Neural cell (in vitro differentiated cells): ENCODE measurements at regions not wholly inside any gene's neighbourhood (a gene's known extent, or its start where the extent isn't known, plus 50 kb on each side); places are given as distances from the start of the nearest gene placed in this dataset.

Experiments used
- H2AFZ ChIP-seq: fragments of 200-600, 300-800 bp; sonication (generic), shearing (Covaris generic); 2 replicates; pipeline ENCODE4 v1.6.0; 2014; ENCODE audit warnings: low read depth, mild to moderate bottlenecking, antibody characterized with exemption, low read length, moderate library complexity
- H3F3A ChIP-seq: fragments of 200-600 bp; shearing (Covaris generic); 2 replicates; pipeline ENCODE4 v1.6.1; 2016; ENCODE audit warnings: mild to moderate bottlenecking, moderate library complexity, mixed read lengths, antibody characterized with exemption, low read length; ENCODE audit not compliant: insufficient read depth, poor library complexity, severe bottlenecking
- H3K27ac ChIP-seq: fragments of 200-600, 300-800 bp; sonication (generic), shearing (Covaris generic); 2 replicates; pipeline ENCODE4 v1.5.1; 2014; ENCODE audit warnings: mild to moderate bottlenecking, low read length, moderate library complexity
- H3K27me3 ChIP-seq: fragments of 300-800, 200-600 bp; sonication (generic), shearing (Covaris generic); 2 replicates; pipeline ENCODE4 v1.6.0; 2014; ENCODE audit warnings: mild to moderate bottlenecking, low read depth, low read length, moderate library complexity; ENCODE audit not compliant: insufficient read depth
- H3K36me3 ChIP-seq: fragments of 300-800, 200-600 bp; sonication (generic), shearing (Covaris generic); 2 replicates; pipeline ENCODE4 v1.5.1; 2014; ENCODE audit warnings: mild to moderate bottlenecking, antibody characterized with exemption, low read length, moderate library complexity; ENCODE audit not compliant: insufficient read depth
- H3K4me2 ChIP-seq: fragments of 300-800, 200-600 bp; sonication (generic), shearing (Covaris generic); 2 replicates; pipeline ENCODE4 v1.6.0; 2014; ENCODE audit warnings: mild to moderate bottlenecking, low read length
- H3K4me3 ChIP-seq: fragments of 300-800, 200-600 bp; sonication (generic), shearing (Covaris generic); 2 replicates; pipeline ENCODE4 v1.5.1; 2014; ENCODE audit warnings: mild to moderate bottlenecking, low read length, moderate library complexity
- H3K79me2 ChIP-seq: fragments of 200-600 bp; shearing (Covaris generic); replicated peaks from 2 replicates; pipeline ENCODE4 v1.6.0; 2014; ENCODE audit warnings: mild to moderate bottlenecking, low read length, moderate library complexity; ENCODE audit not compliant: insufficient read depth
- H3K9ac ChIP-seq: fragments of 300-800, 200-600 bp; sonication (generic), shearing (Covaris generic); 2 replicates; pipeline ENCODE4 v1.6.1; 2016; ENCODE audit warnings: mild to moderate bottlenecking, low read length, mixed read lengths
- H3K9me2 ChIP-seq: fragments of 200-600 bp; shearing (Covaris generic); 2 replicates; pipeline ENCODE4 v1.6.1; 2016; ENCODE audit warnings: mild to moderate bottlenecking, low read length, mixed read lengths; ENCODE audit not compliant: insufficient read depth
- H3K9me3 ChIP-seq: fragments of 200-600, 300-800 bp; sonication (generic), shearing (Covaris generic); 2 replicates; pipeline ENCODE4 v1.6.1; 2016; ENCODE audit warnings: mild to moderate bottlenecking, mixed run types, low read length, moderate library complexity, mixed read lengths
- H4K20me1 ChIP-seq: fragments of 200-600 bp; shearing (Covaris generic); 2 replicates; pipeline ENCODE4 v1.6.1; 2016; ENCODE audit warnings: mild to moderate bottlenecking, mixed run types; ENCODE audit not compliant: insufficient read depth
- CTCF ChIP-seq: fragments of 450-650 bp; IDR thresholded peaks from 2 replicates; pipeline ENCODE4 v1.5.1; 2014; ENCODE audit warnings: antibody characterized with exemption, mild to moderate bottlenecking, moderate library complexity; ENCODE audit not compliant: poor library complexity, severe bottlenecking
- EP300 ChIP-seq: fragments of 450-650 bp; conservative IDR thresholded peaks from 2 replicates; pipeline ENCODE4 v1.6.1; 2014; ENCODE audit warnings: antibody characterized with exemption, mild to moderate bottlenecking, moderate library complexity; ENCODE audit not compliant: poor library complexity, severe bottlenecking
- EZH2 ChIP-seq: fragments of 200-600, 300-800 bp; shearing (Covaris generic), sonication (generic); IDR thresholded peaks from 2 replicates; pipeline ENCODE4 v1.6.1; 2014; ENCODE audit warnings: antibody characterized with exemption, low read length, borderline replicate concordance, mild to moderate bottlenecking; ENCODE audit not compliant: insufficient read depth, poor library complexity, severe bottlenecking
- MXI1 ChIP-seq: fragments of 450-650 bp; conservative IDR thresholded peaks from 2 replicates; pipeline ENCODE4 v1.6.1; 2014; ENCODE audit warnings: antibody characterized with exemption, mild to moderate bottlenecking; ENCODE audit not compliant: poor library complexity, severe bottlenecking
- POLR2AphosphoS5 ChIP-seq: IDR thresholded peaks from 2 replicates; pipeline ENCODE4 v1.6.1; 2012
- RAD21 ChIP-seq: fragments of 450-650 bp; conservative IDR thresholded peaks from 2 replicates; pipeline ENCODE4 v1.6.1; 2014; ENCODE audit warnings: antibody characterized with exemption, mild to moderate bottlenecking, moderate library complexity
- REST ChIP-seq: IDR thresholded peaks from 2 replicates; pipeline ENCODE4 v1.6.1; 2012; ENCODE audit warnings: borderline replicate concordance
- SMC3 ChIP-seq: fragments of 450-650 bp; conservative IDR thresholded peaks from 2 replicates; pipeline ENCODE4 v1.6.1; 2014; ENCODE audit warnings: antibody characterized with exemption, mild to moderate bottlenecking, moderate library complexity; ENCODE audit not compliant: poor library complexity
- TAF1 ChIP-seq: IDR thresholded peaks from 2 replicates; pipeline ENCODE4 v1.6.1; 2012; ENCODE audit warnings: low read depth

GRCh38 chr12:20097626-20098025 lies 270.7 kb upstream of the PDE3A start:
- H4K20me1 ChIP-seq, result no peaks in the 10 kb centered on the region
- no peak overlapping the region for H3K27ac ChIP-seq
- H2AFZ ChIP-seq, result no peak overlapping the region
- no peaks in the 10 kb centered on the region for H3K9me2 ChIP-seq
- TF ChIP-seq REST (no peak), POLR2AphosphoS5 (no peak), TAF1 (no peak), MXI1 (no peak), EP300 (no peak), CTCF (no peak), SMC3 (no peak), RAD21 (no peak), EZH2 (no peak)
- no peaks in the 10 kb centered on the region for H3K79me2 ChIP-seq
- no peaks in the 10 kb centered on the region for H3K36me3 ChIP-seq
- no peak overlapping the region for H3K4me2 ChIP-seq
- H3F3A ChIP-seq, result no peaks in the 10 kb centered on the region
- H3K27me3 ChIP-seq, result no peaks in the 10 kb centered on the region
- H3K9me3 ChIP-seq, result no peaks in the 10 kb centered on the region
- H3K9ac ChIP-seq, result no peak overlapping the region
- no peak overlapping the region for H3K4me3 ChIP-seq

- H3K4me2 ChIP-seq, result no peak overlapping the region
- no peak overlapping the region for H3K4me3 ChIP-seq
- H3K79me2 ChIP-seq, result no peaks in the 10 kb centered on the region
- TF ChIP-seq REST (no peak), EZH2 (no peak), MXI1 (no peak), TAF1 (no peak), POLR2AphosphoS5 (no peak), RAD21 (no peak)
- H2AFZ ChIP-seq, result no peak overlapping the region
- H3F3A ChIP-seq, result no peaks in the 10 kb centered on the region
- no peak overlapping the region for H3K9ac ChIP-seq
- no peaks in the 10 kb centered on the region for H3K36me3 ChIP-seq
- H3K9me3 ChIP-seq, result no peaks in the 10 kb centered on the region
- H3K9me2 ChIP-seq, result no peaks in the 10 kb centered on the region
- no peak overlapping the region for H3K27ac ChIP-seq
- H4K20me1 ChIP-seq, result no peaks in the 10 kb centered on the region
- no peaks in the 10 kb centered on the region for H3K27me3 ChIP-seq
Observed at GRCh38 chr12:20099395-20100183, 268.7 kb upstream of the PDE3A start.
